PC-9 (cell line): ENCODE measurements at regions not wholly inside any gene's neighbourhood (a gene's known extent, or its start where the extent isn't known, plus 50 kb on each side); places are given as distances from the start of the nearest gene placed in this dataset.

ENCODE experiments used
- EZH2 ChIP-seq: fragments of 200-600 bp; sonication (generic); IDR thresholded peaks from 2 replicates; pipeline ENCODE4 v1.8.0; 2017; ENCODE audit warnings: antibody characterized with exemption, low read depth
- TF ChIP-seq, protein P1 (sequence below): fragments of 200-600 bp; sonication (generic); conservative IDR thresholded peaks from 2 replicates; pipeline ENCODE4 v1.6.1; 2017; ENCODE audit warnings: mixed run types, antibody characterized with exemption, mild to moderate bottlenecking, moderate library complexity

DNA sequence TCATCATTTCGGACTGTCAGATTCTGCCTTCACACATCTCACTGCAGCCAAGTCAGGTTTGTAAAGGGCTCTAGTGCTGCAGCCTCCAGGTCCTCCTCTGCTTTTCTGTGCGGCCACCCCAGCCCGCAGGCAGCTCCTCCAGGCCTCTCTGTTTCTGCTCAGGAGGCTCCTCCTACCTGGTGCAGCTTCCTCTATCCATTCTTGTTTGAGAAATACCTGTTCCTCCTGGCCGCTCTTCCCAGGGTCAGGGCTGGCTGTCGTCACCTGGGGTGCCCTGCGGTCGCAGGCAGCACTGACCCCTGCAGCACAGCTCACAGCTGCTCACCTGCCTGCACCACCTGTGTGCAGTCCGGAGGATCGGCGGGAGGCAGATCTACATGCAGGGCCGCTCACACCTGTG lies 387.7 kb upstream of the IRX4 start:
- TF ChIP-seq, protein P1, sequence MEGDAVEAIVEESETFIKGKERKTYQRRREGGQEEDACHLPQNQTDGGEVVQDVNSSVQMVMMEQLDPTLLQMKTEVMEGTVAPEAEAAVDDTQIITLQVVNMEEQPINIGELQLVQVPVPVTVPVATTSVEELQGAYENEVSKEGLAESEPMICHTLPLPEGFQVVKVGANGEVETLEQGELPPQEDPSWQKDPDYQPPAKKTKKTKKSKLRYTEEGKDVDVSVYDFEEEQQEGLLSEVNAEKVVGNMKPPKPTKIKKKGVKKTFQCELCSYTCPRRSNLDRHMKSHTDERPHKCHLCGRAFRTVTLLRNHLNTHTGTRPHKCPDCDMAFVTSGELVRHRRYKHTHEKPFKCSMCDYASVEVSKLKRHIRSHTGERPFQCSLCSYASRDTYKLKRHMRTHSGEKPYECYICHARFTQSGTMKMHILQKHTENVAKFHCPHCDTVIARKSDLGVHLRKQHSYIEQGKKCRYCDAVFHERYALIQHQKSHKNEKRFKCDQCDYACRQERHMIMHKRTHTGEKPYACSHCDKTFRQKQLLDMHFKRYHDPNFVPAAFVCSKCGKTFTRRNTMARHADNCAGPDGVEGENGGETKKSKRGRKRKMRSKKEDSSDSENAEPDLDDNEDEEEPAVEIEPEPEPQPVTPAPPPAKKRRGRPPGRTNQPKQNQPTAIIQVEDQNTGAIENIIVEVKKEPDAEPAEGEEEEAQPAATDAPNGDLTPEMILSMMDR: no peak
- TF ChIP-seq EZH2: no peak
